Non-pigmented ciliary epithelial cell (primary cell): ENCODE measurements at regions not wholly inside any gene's neighbourhood (a gene's known extent, or its start where the extent isn't known, plus 50 kb on each side); places are given as distances from the start of the nearest gene placed in this dataset.
"Not testable (repeated sequence)": the region's sequence is repeated elsewhere in the genome, so short reads cannot be mapped to it uniquely, and the experiment has no call there.

Experiments used
- DNase-seq: peaks from one replicate; pipeline ENCODE4 v3.0.0-alpha.2; 2010; ENCODE audit warnings: low read depth

GRCh38 chr2:210730672-210731071, 174.3 kb downstream of the CPS1 start:
- no peak for DNase-seq

GRCh38 chr2:210746826-210747225, 190.4 kb downstream of the CPS1 start:
- not testable (repeated sequence) for DNase-seq

DNA sequence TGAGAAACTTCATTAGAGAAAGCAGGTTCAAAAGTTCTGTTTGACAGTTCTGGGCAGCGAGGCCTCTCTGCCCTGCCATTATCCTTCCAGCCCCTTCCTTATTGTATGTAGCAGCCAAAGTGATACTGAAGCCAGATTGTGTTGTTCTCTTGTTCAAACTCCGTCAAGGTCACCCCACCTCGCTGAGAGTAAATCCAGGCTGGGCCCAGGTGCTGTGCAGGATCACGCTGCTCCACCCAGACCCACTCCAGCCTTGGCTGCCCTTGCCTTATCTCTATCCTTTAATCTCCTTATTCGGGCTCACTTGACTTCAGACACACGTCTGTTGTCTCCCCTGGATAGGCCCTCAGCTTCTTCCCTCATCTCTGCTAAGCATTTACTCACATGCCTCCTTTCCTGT, 196.1 kb downstream of the CPS1 start:
- no peak for DNase-seq

GRCh38 chr2:210753386-210753785, 197.0 kb downstream of the CPS1 start:
- DNase-seq: no peak

- DNase-seq: no peak
Measured at GRCh38 chr2:210756855-210757254, 200.5 kb downstream of the CPS1 start.

DNA sequence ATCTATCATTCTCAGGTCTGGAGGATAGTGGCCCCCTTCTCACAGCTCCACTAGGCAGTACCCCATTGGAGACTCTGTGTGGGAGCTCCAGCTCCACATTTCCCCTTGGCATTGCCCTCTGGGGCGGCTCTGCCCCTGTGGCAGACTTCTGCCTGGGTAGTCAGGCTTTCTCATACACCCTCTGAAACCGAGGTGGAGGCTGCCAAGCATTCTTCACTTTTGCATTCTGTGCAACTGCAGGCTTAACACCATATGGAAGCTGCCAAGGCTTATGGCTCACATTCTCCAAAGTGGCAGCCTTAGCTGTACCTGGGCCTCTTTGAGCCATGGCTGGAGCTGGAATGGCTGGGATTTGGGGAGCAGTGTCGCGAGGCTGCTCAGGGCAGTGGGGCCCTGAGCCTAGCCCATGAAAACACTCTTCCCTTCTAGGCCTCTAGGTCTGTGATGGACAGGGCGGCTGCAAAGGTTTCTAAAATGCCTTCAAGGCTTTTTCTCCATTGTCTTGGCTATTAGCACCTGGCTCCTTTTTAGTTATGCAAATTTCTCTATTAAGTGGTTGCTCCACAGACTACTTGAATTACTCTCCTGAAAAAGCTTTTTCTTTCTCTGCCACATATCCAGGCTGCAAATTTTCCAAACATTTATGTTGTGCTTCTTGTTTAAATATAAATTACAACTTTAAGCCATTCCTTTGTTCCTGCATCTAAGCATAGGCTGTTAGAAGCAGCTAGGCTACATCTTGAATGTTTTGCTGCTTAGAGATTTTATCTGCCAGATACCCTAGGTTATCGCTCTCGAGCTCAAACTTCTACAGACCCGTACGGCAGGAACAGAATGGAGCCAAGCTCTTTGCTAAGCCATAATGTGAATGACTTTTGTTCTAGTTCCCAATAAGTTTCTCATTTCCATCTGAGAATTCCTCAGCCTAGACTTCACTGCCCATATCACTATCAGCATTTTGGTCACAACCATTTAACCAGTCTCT, 206.5 kb downstream of the CPS1 start:
- no peak for DNase-seq

- DNase-seq: no peak
Measured at GRCh38 chr2:210768329-210768910, 212.0 kb downstream of the CPS1 start.

DNA sequence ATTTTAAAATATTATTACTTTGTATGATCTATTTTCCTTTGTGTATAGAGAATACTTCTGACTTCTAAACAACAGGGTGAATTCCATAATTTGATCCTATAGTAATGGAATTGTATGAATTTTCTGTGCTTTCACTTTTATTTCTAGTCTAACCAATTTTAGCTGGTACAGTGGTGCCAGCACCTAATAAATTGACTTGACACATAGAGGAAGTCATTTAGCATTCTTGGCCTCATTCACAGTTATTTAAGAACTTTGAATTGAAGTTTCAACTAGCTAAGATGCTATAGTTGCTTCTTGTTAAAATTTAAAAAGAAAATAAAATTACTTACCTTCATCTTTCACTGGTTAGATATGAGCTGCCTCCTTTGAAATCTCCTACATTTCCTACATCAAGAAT, 220.4 kb downstream of the CPS1 start:
- DNase-seq: no peak

GRCh38 chr2:210782222-210782621, 225.8 kb downstream of the CPS1 start:
- no peak for DNase-seq

- DNase-seq: not testable (repeated sequence)
Measured at GRCh38 chr2:210787831-210788230, 231.4 kb downstream of the CPS1 start.

DNA sequence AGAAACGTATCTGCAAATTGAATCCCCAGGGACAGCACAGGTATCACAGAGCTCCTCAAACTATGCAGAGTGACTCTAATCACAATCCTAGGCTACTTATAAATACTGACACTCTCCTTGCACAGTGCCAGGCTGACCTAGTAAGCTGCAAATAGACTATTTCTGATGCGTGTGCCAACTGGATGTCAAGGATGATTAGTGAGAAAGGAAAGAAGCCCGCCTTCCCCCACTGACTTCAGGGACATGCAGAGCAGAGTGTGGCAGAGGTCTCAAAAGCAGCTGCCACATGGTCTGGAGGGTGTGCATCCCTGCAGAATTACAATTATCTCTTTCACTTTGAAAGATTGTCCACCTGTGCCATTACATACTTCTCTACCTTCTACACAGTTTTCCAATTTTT, 235.6 kb downstream of the CPS1 start:
- no peak for DNase-seq

- DNase-seq: no peak
Measured at GRCh38 chr2:210795506-210795905, 239.1 kb downstream of the CPS1 start.

DNA sequence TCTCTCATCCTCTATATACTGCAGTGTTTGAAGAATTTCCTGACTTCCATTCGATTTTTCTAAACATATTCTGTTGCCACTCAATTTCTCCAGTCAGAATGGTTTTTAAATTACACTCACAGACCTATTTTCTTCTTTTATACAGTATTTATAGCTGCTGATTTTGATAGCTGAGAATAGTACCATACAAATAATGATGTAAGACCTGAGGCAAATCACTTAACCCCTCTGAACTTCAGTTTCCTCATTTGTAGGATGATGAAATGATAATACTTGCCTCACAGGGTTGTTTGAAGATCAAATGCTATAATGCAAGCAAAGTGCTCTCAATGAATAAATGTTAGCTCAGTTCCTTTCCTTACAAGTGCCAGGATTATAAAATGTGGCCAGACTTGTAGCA, 241.8 kb downstream of the CPS1 start:
- no peak for DNase-seq

- no peak for DNase-seq
Measured at GRCh38 chr2:210814251-210815025, 258.0 kb downstream of the CPS1 start.

GRCh38 chr2:210816769-210817168, 260.4 kb downstream of the CPS1 start:
- no peak for DNase-seq

DNA sequence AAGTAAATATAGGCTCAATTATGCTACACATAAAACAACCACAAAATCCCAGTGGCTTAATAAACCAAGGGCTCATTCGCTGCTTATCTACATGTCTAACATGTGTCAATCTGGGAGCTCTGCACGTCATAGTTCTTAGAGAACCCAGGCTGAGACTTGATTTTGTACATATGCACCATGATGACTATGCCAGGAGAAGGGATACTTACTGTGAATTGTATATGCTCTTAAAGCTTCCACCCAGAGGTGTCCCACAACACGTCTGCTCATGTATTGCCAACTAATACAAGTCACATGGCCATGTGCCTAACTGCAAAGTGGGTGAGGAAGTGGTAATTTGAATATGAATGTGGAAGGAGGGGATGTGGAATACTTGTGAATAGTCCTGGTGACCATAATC, 262.1 kb downstream of the CPS1 start:
- no peak for DNase-seq

DNA sequence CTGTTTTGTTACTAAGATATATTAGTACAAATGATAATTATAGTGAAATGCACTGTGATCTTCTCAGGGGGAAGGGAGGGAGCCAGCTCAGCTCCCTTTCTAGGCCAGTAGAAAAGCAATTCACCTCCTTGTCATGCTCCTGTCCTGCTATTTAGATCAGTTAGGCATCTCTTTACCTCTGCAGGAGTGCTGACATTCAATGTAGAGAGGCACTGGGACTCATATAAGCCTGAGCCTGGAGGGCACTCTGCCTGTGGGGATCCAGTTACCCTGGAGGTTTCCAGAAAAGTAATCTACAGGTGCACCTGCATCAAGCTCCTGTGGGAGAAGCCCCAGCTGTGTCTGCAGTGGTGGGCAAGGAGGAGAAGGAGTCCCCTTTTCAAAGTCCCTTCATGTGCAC, 277.0 kb downstream of the CPS1 start:
- no peak for DNase-seq

- no peak for DNase-seq
Measured at GRCh38 chr2:210839034-210839433, 282.6 kb downstream of the CPS1 start.

DNA sequence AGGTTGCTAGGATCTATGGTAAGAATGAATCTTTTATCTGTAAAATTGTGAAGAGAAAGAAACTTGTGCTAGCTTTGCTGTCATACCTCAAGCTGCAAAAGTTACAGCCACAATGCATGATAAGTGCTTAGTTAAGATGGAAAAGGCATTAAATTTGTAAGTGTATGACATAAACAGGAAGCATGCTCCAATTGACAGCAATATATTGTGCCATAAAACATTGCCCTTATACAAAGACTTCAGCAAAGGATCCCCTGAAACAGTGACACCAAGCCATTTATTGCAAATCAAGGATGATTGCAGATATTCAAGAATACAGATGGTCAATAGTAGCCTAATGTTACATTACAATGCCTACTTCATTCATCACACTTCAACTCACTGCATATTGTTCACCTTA, 283.1 kb downstream of the CPS1 start:
- DNase-seq: no peak

DNA sequence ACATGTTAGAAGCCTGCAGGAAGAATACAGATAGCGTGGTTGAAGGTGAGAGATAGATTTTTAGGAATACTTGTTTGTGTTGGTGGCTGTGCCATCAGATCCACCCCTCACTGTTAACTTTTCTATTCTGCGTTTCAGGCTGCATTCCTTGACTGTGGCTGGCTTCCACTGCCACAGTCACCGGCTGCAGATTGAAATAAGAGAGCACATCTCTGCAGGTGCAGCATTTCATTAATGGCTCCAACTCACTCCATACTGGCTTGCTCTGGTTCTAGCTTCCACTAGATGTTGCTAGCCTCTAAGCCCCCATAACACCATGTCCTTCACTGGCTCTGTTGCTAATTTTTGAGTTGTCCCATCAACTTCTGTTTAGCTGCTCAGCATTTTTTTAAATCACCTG, 286.5 kb downstream of the CPS1 start:
- no peak for DNase-seq

DNA sequence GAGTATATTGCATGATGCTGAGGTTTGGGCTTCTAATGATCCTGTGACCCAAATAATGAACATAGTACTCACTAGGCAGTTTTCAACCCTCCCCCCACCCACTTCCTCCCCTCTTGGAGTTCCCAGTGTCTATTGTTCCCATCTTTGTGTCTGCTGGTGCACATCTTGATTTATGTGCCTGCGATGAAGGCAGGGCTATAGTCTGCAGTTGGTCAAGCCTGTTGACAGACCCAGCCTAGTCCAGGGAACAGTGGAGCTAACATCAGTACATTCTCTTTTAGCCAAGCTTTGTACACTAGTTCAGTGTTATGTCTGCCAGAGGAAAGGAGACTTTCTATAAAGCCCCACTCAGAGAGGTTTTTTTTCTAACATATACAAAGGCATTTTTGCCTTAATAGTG, 287.6 kb downstream of the CPS1 start:
- no peak for DNase-seq

GRCh38 chr2:210859314-210859713, 302.9 kb downstream of the CPS1 start:
- DNase-seq: no peak

GRCh38 chr2:210860276-210860675, 303.9 kb downstream of the CPS1 start:
- no peak for DNase-seq
